Epidermal melanocyte (primary cell): ENCODE measurements at regions not wholly inside any gene's neighbourhood (a gene's known extent, or its start where the extent isn't known, plus 50 kb on each side); places are given as distances from the start of the nearest gene placed in this dataset.

Source experiments
- DNase-seq: peaks from one replicate; pipeline ENCODE4 v3.0.0; 2011; ENCODE audit warnings: low spot score; ENCODE audit not compliant: insufficient read length

DNA sequence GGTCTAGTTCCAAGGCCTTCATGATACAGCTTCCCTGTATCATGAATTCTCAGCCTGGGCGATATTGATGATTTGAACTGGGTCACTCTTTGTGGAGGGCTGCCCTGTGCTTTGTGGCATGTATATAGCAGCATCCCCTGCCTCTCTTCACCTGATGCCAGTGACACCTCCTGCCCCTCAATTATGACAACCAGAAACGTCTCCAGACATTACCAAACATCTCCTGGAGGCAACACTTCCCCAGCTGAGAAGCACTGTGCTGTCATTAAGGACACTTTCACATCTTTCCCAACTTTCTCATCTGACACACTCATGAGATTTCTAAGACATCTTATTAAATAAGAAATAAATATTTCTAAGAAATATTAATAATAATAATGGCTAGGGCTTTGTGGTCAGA, 315.3 kb downstream of the BCL11B start:
- no peak for DNase-seq

GRCh38 chr14:98957211-98958047, 314.6 kb downstream of the BCL11B start:
- DNase-seq = no peak

DNA sequence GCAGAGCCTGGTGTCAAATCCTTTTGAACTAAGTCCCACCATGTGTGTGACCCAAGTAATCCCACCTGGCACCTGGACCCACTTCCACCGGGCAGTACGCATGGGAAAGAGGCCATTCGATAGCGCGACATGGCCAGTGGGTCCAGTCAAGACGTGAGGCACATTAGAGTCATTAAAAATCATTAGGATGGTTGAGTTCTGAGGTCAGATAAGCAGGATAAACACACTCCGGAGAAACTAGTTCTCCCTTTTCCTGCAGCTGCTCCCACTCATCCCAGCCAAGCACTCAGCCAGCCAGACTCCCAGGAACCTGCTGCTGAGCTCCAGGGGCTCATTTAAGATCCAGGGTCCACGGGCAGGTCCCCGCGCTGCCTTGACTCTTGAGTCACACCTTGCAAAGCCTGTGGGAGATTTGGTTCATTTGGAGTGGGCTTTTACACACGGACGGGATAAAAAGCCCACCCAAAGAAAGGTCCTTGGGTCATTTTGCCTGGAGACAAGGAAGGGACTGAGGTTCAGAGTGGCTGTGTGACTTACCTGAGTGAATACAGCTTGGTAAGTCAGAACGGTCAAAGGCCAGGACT, 313.9 kb downstream of the BCL11B start:
- no peak for DNase-seq

GRCh38 chr14:98958632-98959031, 313.4 kb downstream of the BCL11B start:
- DNase-seq = no peak

DNA sequence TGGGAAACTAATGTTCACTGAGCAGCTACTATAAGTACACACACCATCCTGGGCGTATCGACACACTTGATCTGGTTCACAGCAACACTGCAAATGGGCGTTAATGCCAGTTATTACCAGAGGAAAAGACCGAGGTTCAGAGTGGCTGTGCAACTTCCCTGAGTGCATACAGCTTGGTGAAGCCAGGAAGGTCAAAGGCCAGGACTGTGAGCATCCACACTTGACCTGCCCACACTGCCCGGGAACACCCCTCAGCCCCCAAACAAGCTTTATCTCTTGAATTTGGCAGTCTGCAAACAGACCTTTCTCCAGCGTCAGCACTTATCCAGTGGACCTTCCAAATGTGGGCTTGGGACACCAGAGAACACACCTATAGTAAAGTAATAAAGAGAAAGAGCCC, 312.6 kb downstream of the BCL11B start:
- DNase-seq = no peak

DNA sequence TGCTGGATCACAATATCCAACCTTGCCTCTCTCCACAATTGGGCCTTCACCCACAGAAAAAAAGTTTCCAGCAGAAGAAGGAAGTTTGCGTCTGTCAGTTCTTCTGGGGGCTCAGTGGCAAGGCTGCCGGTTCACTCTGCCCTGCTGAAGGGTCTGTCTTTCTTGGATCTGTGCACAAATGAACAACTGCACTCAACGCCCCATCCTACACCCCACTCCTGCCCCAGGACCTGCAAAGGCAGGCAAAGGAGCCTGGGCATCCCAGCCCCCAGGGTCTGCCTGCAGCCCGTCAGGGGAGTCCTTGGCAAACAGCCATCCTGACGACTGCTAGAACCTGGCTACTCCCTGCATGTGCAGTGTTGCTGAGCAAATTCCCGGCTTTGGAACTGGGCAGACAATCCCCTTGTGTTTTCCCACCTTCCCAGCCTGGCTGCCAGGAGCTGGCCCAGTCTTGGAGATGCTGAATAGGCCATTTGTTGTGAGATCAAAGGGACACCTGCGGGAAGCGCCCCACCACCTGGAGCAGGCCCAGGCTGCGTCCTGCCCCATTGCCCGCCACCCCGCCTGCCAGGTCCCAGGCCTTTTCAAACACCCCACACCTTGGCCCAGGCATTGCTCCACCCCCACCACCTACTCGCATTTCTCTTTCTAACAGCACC, 311.9 kb downstream of the BCL11B start:
- DNase-seq = no peak

- DNase-seq = no peak
Measured at GRCh38 chr14:98960617-98961013, 311.4 kb downstream of the BCL11B start.

DNA sequence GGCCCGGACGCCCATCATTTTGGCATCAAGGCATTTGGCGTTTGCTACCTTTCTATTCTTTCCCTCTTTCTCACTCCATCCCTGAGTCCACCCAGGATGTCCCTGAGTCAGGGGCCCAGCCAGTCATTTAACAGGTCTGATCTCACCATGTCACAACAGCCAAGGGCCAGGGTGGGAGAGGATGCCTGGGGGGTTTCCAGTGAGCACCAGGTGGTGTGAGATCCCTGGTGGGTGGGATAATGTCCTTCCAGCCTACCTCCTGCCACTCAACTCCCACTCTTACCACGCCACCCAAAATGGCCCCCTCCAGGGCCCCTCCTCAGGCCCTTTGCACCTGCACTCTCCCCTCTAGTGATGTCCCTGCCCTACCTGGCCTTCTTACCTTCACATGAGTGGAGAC, 310.8 kb downstream of the BCL11B start:
- DNase-seq = no peak

DNA sequence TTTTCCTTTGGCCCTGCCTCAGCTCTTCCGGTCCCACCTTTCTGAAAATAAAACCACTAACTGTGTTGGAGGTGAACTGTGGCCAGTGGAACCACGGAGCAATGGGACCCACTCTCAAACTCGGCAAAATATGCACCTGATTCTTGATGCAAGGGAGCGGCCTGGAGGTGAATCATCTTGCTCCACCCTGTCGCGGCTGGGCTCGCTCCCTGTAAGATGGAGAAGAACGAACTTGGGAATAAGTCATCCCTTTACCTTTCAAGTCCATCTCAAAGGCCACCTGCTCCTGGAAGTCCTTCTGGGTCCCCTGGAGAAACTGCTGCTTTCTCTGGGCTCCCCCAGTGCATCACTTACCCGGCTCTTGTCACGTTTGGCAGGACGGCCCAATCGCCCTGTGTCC, 309.9 kb downstream of the BCL11B start:
- DNase-seq = no peak

GRCh38 chr14:98963610-98964009, 308.4 kb downstream of the BCL11B start:
- DNase-seq = no peak

DNA sequence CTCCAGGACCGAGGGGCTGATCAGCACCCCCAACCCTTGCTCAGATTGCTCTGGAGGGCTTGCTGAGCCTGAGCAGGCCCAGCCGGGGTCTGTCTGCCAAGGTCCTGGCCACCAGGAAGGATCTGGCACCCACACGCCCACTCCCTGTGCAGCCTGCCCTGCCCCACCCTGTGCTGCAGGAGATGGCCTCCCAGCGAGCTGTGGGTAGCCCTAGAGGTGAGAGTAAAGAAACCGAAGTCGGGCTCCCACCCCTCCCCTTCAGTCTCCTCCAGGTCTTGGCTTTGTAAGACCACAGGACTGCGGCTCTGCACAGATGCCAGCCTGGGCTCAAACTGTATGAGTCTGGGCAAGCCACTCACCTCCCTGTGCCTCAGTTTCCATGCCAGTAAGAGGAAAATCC, 307.8 kb downstream of the BCL11B start:
- no peak for DNase-seq

DNA sequence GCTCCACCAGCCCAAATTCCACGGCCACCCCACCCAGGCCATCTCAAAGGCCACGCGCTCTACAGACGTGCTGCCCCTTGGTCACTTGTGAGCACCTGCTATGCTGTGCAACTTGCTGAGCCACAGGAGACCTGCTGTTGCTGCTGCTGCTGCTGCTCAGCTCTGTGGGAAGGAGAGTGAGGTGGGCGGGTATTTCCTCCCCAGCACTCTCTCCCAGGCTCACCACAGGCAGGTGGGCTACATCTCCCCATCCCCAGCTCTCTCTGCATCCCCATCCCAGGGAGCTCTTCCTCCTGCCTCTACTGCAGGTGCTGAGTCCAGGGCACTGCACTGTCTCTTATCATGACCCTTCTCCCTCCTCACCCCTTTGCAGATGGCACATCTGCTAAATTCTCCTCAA, 306.9 kb downstream of the BCL11B start:
- no peak for DNase-seq

GRCh38 chr14:98966016-98966415, 306.0 kb downstream of the BCL11B start:
- DNase-seq = no peak

- DNase-seq = no peak
Measured at GRCh38 chr14:98966475-98967162, 305.4 kb downstream of the BCL11B start.

GRCh38 chr14:98974113-98974512, 297.9 kb downstream of the BCL11B start:
- no peak for DNase-seq

DNA sequence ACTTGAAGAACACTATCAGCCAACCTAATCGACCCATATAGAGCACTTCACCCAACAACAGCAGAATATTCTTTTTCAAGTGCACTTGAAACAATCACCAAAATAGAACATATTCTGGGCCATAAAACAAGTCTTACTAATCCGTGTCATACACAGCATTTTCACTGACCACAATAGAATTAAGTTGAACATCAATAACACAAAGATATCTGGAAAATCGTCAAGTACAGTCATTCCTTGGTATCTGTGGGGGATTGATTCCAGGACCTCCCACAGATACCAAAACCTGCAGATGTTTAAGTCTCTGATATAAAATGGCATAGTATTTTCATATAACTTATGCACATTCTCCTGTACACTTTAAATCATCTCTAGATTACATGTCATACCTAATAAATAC, 295.7 kb downstream of the BCL11B start:
- no peak for DNase-seq

GRCh38 chr14:98977451-98977850, 294.5 kb downstream of the BCL11B start:
- DNase-seq = no peak

DNA sequence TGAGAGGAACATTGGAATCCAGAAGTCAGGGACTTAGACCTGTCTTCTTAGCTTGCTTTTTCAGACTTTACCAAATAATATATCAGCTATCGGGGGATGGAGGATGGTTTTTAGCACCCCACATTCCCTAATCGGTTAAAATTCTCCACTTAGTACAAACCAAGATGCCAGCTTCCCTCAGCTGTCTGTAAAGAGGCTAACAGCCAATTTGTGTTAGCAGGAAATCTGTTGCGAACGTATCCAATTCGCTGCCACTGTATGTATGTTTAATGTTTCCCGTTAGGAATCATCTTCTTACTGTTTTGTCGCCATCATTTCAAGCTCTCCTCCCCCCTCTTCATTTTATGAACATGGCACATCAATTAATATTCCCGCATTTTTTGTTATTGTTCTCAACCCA, 289.0 kb downstream of the BCL11B start:
- DNase-seq = no peak

GRCh38 chr14:98984027-98984718, 287.8 kb downstream of the BCL11B start:
- no peak for DNase-seq

GRCh38 chr14:98984719-98985041, 287.3 kb downstream of the BCL11B start:
- no peak for DNase-seq

DNA sequence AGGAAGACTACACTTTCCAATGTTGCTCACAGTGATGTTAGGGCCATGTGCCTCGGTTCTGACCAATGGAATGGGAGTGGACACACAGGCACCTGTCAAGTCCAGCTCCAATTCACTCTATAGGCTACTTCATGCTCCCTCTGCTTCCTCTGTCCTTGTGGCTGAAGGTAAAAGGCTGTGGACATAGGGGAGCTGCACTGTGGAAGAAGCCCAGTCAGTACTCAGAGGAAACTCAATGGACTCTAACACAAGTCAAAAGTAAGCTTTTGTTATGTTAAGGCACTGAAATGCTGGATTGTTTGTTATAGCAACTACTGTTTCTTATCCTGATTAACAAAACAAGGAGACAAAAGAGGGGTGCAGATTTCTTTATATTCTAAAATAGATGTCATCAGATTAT, 278.2 kb downstream of the BCL11B start:
- DNase-seq = no peak

- DNase-seq = no peak
Measured at GRCh38 chr14:98994561-98994960, 277.4 kb downstream of the BCL11B start.
